ENCODE measurements at regions not wholly inside any gene's neighbourhood (a gene's known extent, or its start where the extent isn't known, plus 50 kb on each side); places are given as distances from the start of the nearest gene placed in this dataset.

GRCh38 chr12:43283206-43283605, 268.8 kb downstream of the ADAMTS20 start:
- Histone ChIP-seq H3K23ac (ENCODE audit: insufficient read length, low read depth, low read length) (no peak overlapping the region), H2BK20ac (ENCODE audit: low read depth, low read length, poor library complexity, severe bottlenecking) (no peak overlapping the region), H4K20me1 (ENCODE audit: control insufficient read depth, insufficient read depth, insufficient read length) (no peaks in the 10 kb centered on the region), H3K9ac (ENCODE audit: extremely low read depth, insufficient read length, low read length) (no peak overlapping the region), H2AFZ (ENCODE audit: low read length) (no peak overlapping the region), H3K56ac (ENCODE audit: insufficient read length, low read depth, low read length) (no peak overlapping the region), H3K23me2 (ENCODE audit: insufficient read length, low read depth, low read length, poor library complexity, severe bottlenecking) (no peaks in the 10 kb centered on the region), H3K14ac (ENCODE audit: insufficient read depth, low read length) (no peak overlapping the region), H3K4me2 (ENCODE audit: insufficient read depth, insufficient read length, low read length) (no peak overlapping the region), H3K79me1 (ENCODE audit: insufficient read depth, low read depth, low read length, poor library complexity, severe bottlenecking) (no peaks in the 10 kb centered on the region), H4K5ac (ENCODE audit: insufficient read length, low read depth, low read length) (no peak overlapping the region), H4K91ac (ENCODE audit: insufficient read length, low read depth, low read length) (no peak overlapping the region), H2BK120ac (ENCODE audit: low read depth, low read length, poor library complexity, severe bottlenecking) (no peak overlapping the region), H2AK5ac (ENCODE audit: insufficient read length, low read length) (no peak overlapping the region), H3K27me3 (ENCODE audit: insufficient read depth, low read length) (no peaks in the 10 kb centered on the region), H3K27ac (ENCODE audit: insufficient read length, low read depth, low read length) (no peak overlapping the region), H3K4me1 (ENCODE audit: insufficient read depth, low read length) (no peaks in the 10 kb centered on the region; the same call in 1 of the 2 replicates), H2BK5ac (ENCODE audit: insufficient read length, low read length) (no peak overlapping the region), H2BK12ac (ENCODE audit: insufficient read length, low read depth, low read length) (no peak overlapping the region), H3K9me3 (ENCODE audit: control insufficient read depth, low read depth, low read length) (no peaks in the 10 kb centered on the region), H4K8ac (replicated peaks; ENCODE audit: insufficient read length, low read depth, low read length) (no peak overlapping the region), H3K4ac (ENCODE audit: low read depth, low read length) (no peak overlapping the region), H3T11ph (ENCODE audit: low read length) (no peak overlapping the region), H3K18ac (ENCODE audit: insufficient read length, low read depth, low read length) (no peak overlapping the region), H2BK15ac (ENCODE audit: low read depth, low read length) (no peak overlapping the region), H3K79me2 (ENCODE audit: insufficient read depth, low read length) (no peaks in the 10 kb centered on the region)
- Mint-ChIP-seq H3K27ac (no peak overlapping the region), H3K36me3 (ENCODE audit: insufficient read depth in 1 of 3, low read depth in 3 of 3) (peaks cover 5 to 12% (median 8%) of the 10 kb centered on the region in 3 experiments; a peak in 6 of 7 replicates), H3K9me3 (peaks cover 8 to 9% of the 10 kb centered on the region in 2 experiments; a peak in 2 of 5 replicates), H3K4me1 (peaks cover 5 to 8% of the 10 kb centered on the region in 2 experiments), H3K4me3 (no peak overlapping the region), H3K27me3 (ENCODE audit: low read depth) (no peaks in the 10 kb centered on the region)
- DNase-seq: no peak
- TF ChIP-seq, protein P1, sequence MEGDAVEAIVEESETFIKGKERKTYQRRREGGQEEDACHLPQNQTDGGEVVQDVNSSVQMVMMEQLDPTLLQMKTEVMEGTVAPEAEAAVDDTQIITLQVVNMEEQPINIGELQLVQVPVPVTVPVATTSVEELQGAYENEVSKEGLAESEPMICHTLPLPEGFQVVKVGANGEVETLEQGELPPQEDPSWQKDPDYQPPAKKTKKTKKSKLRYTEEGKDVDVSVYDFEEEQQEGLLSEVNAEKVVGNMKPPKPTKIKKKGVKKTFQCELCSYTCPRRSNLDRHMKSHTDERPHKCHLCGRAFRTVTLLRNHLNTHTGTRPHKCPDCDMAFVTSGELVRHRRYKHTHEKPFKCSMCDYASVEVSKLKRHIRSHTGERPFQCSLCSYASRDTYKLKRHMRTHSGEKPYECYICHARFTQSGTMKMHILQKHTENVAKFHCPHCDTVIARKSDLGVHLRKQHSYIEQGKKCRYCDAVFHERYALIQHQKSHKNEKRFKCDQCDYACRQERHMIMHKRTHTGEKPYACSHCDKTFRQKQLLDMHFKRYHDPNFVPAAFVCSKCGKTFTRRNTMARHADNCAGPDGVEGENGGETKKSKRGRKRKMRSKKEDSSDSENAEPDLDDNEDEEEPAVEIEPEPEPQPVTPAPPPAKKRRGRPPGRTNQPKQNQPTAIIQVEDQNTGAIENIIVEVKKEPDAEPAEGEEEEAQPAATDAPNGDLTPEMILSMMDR (conservative IDR thresholded peaks at IDR 0.05): no peak
